ENCODE measurements at regions not wholly inside any gene's neighbourhood (a gene's known extent, or its start where the extent isn't known, plus 50 kb on each side); places are given as distances from the start of the nearest gene placed in this dataset.

- TF ChIP-seq, protein P1, sequence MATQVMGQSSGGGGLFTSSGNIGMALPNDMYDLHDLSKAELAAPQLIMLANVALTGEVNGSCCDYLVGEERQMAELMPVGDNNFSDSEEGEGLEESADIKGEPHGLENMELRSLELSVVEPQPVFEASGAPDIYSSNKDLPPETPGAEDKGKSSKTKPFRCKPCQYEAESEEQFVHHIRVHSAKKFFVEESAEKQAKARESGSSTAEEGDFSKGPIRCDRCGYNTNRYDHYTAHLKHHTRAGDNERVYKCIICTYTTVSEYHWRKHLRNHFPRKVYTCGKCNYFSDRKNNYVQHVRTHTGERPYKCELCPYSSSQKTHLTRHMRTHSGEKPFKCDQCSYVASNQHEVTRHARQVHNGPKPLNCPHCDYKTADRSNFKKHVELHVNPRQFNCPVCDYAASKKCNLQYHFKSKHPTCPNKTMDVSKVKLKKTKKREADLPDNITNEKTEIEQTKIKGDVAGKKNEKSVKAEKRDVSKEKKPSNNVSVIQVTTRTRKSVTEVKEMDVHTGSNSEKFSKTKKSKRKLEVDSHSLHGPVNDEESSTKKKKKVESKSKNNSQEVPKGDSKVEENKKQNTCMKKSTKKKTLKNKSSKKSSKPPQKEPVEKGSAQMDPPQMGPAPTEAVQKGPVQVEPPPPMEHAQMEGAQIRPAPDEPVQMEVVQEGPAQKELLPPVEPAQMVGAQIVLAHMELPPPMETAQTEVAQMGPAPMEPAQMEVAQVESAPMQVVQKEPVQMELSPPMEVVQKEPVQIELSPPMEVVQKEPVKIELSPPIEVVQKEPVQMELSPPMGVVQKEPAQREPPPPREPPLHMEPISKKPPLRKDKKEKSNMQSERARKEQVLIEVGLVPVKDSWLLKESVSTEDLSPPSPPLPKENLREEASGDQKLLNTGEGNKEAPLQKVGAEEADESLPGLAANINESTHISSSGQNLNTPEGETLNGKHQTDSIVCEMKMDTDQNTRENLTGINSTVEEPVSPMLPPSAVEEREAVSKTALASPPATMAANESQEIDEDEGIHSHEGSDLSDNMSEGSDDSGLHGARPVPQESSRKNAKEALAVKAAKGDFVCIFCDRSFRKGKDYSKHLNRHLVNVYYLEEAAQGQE (IDR thresholded peaks at IDR 0.05; ENCODE audit: low read depth, low read length): no peak
- TF ChIP-seq YBX1 (IDR thresholded peaks at IDR 0.05) (no peak), POLR2AphosphoS2 (IDR thresholded peaks at IDR 0.05; ENCODE audit: low read depth, low read length) (no peak)
These were observed 76.2 kb upstream of the UNC5C start (continued) for GRCh38 chr4:95625020-95625419.

DNA sequence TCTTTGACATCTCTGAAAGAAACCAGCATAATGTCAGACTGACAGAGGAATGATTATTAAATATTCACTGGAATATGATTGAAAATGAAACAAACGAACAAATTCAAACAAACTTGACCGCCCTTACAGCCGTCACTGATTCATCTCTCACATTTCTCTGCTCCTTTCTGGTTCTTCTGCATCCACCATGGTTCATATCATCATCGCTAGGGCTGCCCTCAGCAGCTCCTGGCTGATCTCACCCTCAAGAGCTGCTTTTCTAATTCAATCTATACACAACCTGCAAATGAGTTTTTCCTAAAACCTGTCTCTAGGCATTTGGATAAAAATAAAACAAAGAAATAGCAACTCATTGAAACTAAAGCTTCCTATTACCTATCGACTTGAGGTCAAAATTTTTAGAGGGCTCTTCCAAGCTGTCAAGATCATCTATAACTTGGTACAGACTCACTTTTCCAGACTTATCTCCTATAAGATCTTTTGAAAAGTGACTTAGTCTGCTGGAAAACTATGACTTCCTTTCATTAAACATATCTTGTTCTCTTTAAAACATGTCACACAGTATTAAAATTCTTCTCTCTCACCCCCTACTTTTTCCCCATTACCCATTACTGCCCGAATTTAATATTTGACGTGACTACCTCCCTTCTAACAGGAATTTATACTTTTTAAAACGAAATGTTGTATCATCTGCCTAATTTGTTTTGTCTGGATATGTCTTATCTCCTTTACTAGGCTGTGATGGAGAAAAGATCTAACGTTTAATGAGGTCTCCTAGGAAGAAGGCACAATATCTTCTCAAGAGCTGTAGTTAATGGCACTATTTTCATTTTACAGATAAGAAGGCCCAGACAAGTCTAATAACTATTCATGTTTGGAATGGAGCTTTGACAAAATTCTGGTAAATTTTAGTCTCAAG is 71.0 kb upstream of the UNC5C start:
- Histone ChIP-seq H2AFZ (ENCODE audit: control insufficient read depth, low read depth, low read length) (no peak overlapping the region), H3K9me3 (replicated peaks; ENCODE audit: control insufficient read depth, insufficient read depth, low read length) (no peaks in the 10 kb centered on the region), H3K27ac (ENCODE audit: control insufficient read depth, insufficient read depth) (no peak overlapping the region), H3K4me2 (ENCODE audit: control insufficient read depth, insufficient read depth) (no peak overlapping the region), H3K79me2 (ENCODE audit: control insufficient read depth, insufficient read depth, low read length) (no peaks in the 10 kb centered on the region), H3K4me3 (no peak overlapping the region), H4K20me1 (ENCODE audit: control insufficient read depth, insufficient read depth) (no peaks in the 10 kb centered on the region), H3K27me3 (replicated peaks in 1 of 2; ENCODE audit: control insufficient read depth in 2 of 2, insufficient read depth in 2 of 2, low read length in 1 of 2) (no peaks in the 10 kb centered on the region), H3K36me3 (ENCODE audit: control insufficient read depth in 2 of 2, insufficient read depth in 2 of 2, low read length in 1 of 2) (no peaks in the 10 kb centered on the region), H3K9ac (ENCODE audit: control insufficient read depth, insufficient read depth, low read length) (no peak overlapping the region), H3K4me1 (ENCODE audit: control insufficient read depth, insufficient read depth, low read length) (no peaks in the 10 kb centered on the region)
- ChIA-PET CTCF (no interaction called here), POLR2A (no interaction called here), SMC1A (ENCODE audit: uncharacterized antibody, unreplicated experiment) (no interaction called here), RAD21 (ENCODE audit: unreplicated experiment) (no interaction called here)
- intact Hi-C loops (cut with micrococcal nuclease; ENCODE audit: unreplicated experiment) (no loop called here), in situ Hi-C loops (cut with MboI) (no loop called here)
- DNase-seq (ENCODE audit: low read depth, low spot score): no peak
- ATAC-seq: peak; percentile 60
- 32% methylated on average over 9 of the region's 9 CpGs for WGBS (ENCODE audit: insufficient coverage, insufficient replicate concordance, low lambda C conversion rate, missing lambda C conversion rate)
- no peak for TF ChIP-seq ZZZ3 (IDR thresholded peaks at IDR 0.05; ENCODE audit: control insufficient read depth, insufficient read length, low read depth)
- no peak for TF ChIP-seq SREBF1 (IDR thresholded peaks at IDR 0.05; ENCODE audit: low read length)
- TF ChIP-seq ZSCAN29 (IDR thresholded peaks at IDR 0.05): no peak
- BruUV-seq (replicated peaks): no TSS peak
- no peak for FAIRE-seq

Data from GM12878 (cell line).